ENCODE measurements at regions not wholly inside any gene's neighbourhood (a gene's known extent, or its start where the extent isn't known, plus 50 kb on each side); places are given as distances from the start of the nearest gene placed in this dataset.

DNA sequence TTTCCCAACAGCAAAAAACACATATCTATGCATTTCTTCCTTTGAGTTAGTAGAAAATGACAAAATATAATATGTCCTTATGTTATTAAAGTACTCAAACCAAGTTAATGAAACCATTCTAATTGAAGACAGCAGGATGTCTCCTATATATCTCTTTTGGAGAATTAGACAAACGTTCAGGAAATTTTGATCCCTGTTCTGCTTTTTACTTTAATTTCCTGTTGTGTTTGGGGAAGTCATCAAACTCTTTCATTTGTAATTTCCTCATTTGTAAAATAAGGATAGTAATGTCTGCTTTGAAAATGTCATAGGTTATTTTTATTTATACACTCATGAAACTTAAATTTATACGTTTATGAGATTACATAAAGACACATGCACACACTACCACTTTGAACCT lies 281.8 kb upstream of the ANO5 start:
- TF ChIP-seq, protein P1, sequence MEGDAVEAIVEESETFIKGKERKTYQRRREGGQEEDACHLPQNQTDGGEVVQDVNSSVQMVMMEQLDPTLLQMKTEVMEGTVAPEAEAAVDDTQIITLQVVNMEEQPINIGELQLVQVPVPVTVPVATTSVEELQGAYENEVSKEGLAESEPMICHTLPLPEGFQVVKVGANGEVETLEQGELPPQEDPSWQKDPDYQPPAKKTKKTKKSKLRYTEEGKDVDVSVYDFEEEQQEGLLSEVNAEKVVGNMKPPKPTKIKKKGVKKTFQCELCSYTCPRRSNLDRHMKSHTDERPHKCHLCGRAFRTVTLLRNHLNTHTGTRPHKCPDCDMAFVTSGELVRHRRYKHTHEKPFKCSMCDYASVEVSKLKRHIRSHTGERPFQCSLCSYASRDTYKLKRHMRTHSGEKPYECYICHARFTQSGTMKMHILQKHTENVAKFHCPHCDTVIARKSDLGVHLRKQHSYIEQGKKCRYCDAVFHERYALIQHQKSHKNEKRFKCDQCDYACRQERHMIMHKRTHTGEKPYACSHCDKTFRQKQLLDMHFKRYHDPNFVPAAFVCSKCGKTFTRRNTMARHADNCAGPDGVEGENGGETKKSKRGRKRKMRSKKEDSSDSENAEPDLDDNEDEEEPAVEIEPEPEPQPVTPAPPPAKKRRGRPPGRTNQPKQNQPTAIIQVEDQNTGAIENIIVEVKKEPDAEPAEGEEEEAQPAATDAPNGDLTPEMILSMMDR (IDR thresholded peaks at IDR 0.05; ENCODE audit: insufficient read depth, low read depth, low read length, missing control alignments), result no peak
- H3K4me3 ChIP-seq (ENCODE audit: low read depth, low read length), result no peak overlapping the region
- no peak for DNase-seq (ENCODE audit: low read depth)

DNA sequence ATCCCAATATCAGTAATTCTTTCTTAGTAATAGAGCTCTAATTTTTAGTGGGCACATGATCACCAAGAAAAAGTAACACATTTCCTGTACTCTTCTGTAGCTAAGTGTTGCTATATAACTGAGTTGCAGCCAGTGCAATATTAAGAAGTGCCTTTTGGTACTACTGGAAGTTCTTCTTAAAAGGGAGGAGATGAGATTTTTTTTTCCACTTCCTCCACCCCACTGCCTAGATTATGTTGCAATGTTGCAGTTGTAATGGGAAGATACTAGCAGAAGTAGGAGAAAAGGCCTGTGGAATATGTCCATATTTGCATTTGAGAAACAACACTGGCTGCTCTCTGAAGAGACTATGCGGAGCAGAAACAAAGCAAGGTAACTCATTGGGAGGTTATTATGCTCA lies 280.6 kb upstream of the ANO5 start:
- no peak overlapping the region for H3K4me3 ChIP-seq (ENCODE audit: low read depth, low read length)
- TF ChIP-seq, protein P1 (IDR thresholded peaks at IDR 0.05; ENCODE audit: insufficient read depth, low read depth, low read length, missing control alignments), result no peak
- DNase-seq (ENCODE audit: low read depth), result no peak

DNA sequence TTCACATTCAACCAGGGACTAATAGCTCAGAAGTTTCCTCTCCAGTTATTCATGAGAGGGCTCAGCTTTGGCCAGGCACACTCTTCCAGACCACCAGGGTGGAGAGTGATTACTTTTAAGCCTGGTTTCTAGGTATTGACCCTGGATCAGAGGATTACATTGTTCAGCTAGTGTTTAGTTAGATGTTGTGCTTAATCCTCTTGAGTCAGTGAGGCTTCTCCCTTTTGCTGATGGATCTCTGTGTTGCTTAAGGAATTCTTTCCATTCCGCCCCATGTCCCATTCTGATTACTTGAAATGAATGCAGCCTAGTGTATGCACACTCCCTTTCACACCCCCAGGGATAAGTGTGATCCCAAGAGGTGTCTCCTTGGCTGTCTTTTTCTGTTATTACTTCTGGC lies 271.7 kb upstream of the ANO5 start:
- no peak overlapping the region for H3K4me3 ChIP-seq (ENCODE audit: low read depth, low read length)
- DNase-seq (ENCODE audit: low read depth), result no peak
- TF ChIP-seq, protein P1 (IDR thresholded peaks at IDR 0.05; ENCODE audit: insufficient read depth, low read depth, low read length, missing control alignments), result no peak

DNA sequence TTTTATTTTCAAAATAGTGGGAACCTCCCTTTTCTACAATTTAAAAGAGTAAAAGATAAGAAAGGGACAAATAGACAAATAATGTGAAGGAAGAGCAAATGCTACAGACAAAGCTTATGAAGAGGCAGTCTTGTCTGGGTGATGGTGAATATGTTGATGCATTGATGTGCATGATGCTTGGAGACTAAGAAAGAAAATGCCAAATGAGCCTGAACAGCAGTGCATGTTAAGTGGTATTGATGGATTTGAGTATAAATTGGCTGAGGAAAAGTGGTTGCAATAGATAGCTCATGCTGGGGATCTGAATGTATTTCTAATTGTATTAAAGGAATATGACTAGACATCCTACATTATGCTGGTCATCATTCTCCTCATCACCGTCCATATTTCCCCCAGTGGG lies 268.6 kb upstream of the ANO5 start:
- TF ChIP-seq, protein P1 (IDR thresholded peaks at IDR 0.05; ENCODE audit: insufficient read depth, low read depth, low read length, missing control alignments), result no peak
- DNase-seq (ENCODE audit: low read depth), result no peak
- no peak overlapping the region for H3K4me3 ChIP-seq (ENCODE audit: low read depth, low read length)

DNA sequence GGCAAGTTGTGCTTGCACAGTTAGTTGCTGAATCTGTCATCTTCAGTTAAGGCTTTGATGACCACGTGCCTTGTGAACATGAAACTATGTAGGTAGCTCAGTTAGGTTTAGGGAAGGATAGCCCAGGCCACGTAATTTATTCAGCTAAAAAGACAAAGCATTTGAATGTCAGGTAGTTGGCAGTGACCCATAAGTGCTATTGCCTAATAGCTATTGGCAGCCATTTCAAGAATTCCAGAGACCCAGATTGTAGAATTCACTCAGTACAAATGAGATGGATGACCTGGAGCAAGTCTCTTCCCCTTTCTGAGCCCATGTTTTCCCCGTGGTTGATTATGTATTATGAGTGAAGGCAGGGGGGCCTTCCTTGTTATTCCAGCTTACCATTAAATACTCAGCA lies 265.3 kb upstream of the ANO5 start:
- TF ChIP-seq, protein P1 (IDR thresholded peaks at IDR 0.05; ENCODE audit: insufficient read depth, low read depth, low read length, missing control alignments), result no peak
- H3K4me3 ChIP-seq (ENCODE audit: low read depth, low read length), result no peak overlapping the region
- DNase-seq (ENCODE audit: low read depth), result no peak

DNA sequence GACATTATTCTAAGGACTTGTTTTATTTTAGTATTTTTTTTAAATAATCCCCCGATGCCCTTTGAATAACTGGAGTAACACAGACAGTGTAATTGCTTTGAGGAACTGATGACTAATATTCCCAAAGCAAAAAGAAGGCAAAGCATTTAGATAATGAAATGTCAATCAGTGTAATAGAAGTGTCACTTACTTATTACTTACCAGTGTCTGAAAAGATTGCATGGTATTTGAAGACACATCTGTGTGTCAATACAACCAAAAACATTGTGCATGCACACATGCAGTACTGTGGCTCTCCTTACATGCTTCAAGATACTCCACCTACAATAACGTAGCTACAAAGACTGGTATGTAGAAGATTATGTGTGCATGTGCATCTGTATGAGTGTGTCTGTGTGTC lies 264.0 kb upstream of the ANO5 start:
- no peak overlapping the region for H3K4me3 ChIP-seq (ENCODE audit: low read depth, low read length)
- no peak for DNase-seq (ENCODE audit: low read depth)
- TF ChIP-seq, protein P1 (IDR thresholded peaks at IDR 0.05; ENCODE audit: insufficient read depth, low read depth, low read length, missing control alignments), result no peak

DNA sequence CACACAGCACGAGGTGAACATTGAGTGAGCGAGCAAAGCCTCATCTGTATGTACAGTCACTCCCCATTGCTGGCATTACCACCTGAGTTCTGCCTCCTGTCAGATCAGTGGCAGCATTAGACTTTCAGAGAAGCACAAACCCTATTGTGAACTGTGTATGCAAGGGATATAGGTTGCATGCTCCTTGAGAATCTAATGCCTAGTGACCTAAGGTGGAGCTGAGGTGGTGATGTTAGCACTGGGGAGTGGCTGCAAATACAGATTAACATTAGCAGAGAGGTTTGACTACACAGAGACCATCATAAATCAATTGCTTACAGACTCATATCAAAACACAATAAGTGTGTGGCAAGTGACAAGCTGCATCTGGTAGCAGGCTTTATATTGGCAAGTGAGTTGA lies 262.5 kb upstream of the ANO5 start:
- TF ChIP-seq, protein P1 (IDR thresholded peaks at IDR 0.05; ENCODE audit: insufficient read depth, low read depth, low read length, missing control alignments), result no peak
- DNase-seq (ENCODE audit: low read depth), result no peak
- no peak overlapping the region for H3K4me3 ChIP-seq (ENCODE audit: low read depth, low read length)

Measured in GM12865 (cell line).